Pancreas (tissue), 10 donors: ENCODE measurements at regions not wholly inside any gene's neighbourhood (a gene's known extent, or its start where the extent isn't known, plus 50 kb on each side); places are given as distances from the start of the nearest gene placed in this dataset.
A peak's percentile ranks its signal among the peaks of the same experiment; 100 is the strongest.

Experiments used
- ATAC-seq, 4 donors: fragments of 200-7000 bp; cut with Tn5 transposase; one replicate each; pipeline versions ENCODE4 v1.8.0 to v1.9.1; 2020; ENCODE audit warnings: mild to moderate bottlenecking in 4 of 4, moderate library complexity in 4 of 4
- DNase-seq, 6 donors: peaks; one replicate each; pipeline ENCODE4 v3.0.0-alpha.2; 2020
- FAIRE-seq: peaks from 2 replicates; lab custom pipeline; 2012; peaks lifted over from hg19 to GRCh38; lab: Jason Lieb, UNC
- H3K27ac ChIP-seq, 4 donors: fragments of 200-600 bp; sonication (generic); 1 replicate in 3 of 4; 2 replicates in 1 of 4; pipeline versions ENCODE4 v1.5.0 to v1.8.0; 2020
- H3K27me3 ChIP-seq, 4 donors: fragments of 200-600 bp; one replicate each; pipeline ENCODE4 v1.8.0; 2021
- H3K36me3 ChIP-seq, 3 donors: fragments of 200-600 bp; sonication (generic) in 1 of 3; one replicate each; pipeline versions ENCODE4 v1.5.0 to v1.8.0; 2020 to 2021
- H3K4me1 ChIP-seq, 3 donors: fragments of 200-600 bp; one replicate each; pipeline ENCODE4 v1.8.0; 2021
- H3K4me3 ChIP-seq, 4 donors: fragments of 200-600 bp; sonication (generic) in 2 of 4; one replicate each; pipeline versions ENCODE4 v1.5.0 to v1.8.0; 2020 to 2021
- H3K9me3 ChIP-seq, 4 donors: fragments of 200-600 bp; one replicate each; pipeline ENCODE4 v1.8.0; 2021
- WGBS, 2 donors: extraction: QIAGEN DNeasy Blood & Tissue Kit; methylation state at CpG; one replicate each; pipeline ENCODE4 v1.1.7; 2013; 5-methylcytosine and 5-hydroxymethylcytosine counted together
- intact Hi-C, 3 donors: fragments of 100-400 bp; cut with DNase I; formaldehyde crosslinking; loops; one replicate each; pipeline versions ENCODE4 v1.11.1 to v1.14.2; 2022
- TF ChIP-seq, protein P1 (sequence below), 4 donors: fragments of 200-600 bp; sonication (generic) in 3 of 4; IDR thresholded peaks; one replicate each; pipeline versions ENCODE4 v1.5.0 to v1.8.0; 2021; ENCODE audit warnings: antibody characterized with exemption in 4 of 4
- donor health status: healthy with polysubstance abuse.
- donor health status: DM: no; HTN: no; CAD: no; lungs with moderate emphysema.
- donor health status: DM: no; HTN: no; CAD: no.
- donor health status: control.
- donor health status: control.
- donor health status: Bipolar disorder and iron deficiency.
- donor health status: DM: yes; HTN: yes; CAD: no.
- donor health status: DM: no; HTN: no; CAD: no.
- donor health status: DM: no; HTN: no; CAD: no.
- donor health status: DM: yes; HTN: yes; CAD: no.

GRCh38 chr6:122859676-122860075 lies 70.6 kb downstream of the SMPDL3A start:
- intact Hi-C loops = loop anchor here in 1 of 3 donors (10.0 kb wide), 1 partner anchor 455 kb away; no protein-coding TSS in a partner anchor
- WGBS, 2 donors = 65 to 87% methylated on average over 6 of the region's 6 CpGs
- H3K36me3 ChIP-seq = no peaks in the 10 kb centered on the region

DNA sequence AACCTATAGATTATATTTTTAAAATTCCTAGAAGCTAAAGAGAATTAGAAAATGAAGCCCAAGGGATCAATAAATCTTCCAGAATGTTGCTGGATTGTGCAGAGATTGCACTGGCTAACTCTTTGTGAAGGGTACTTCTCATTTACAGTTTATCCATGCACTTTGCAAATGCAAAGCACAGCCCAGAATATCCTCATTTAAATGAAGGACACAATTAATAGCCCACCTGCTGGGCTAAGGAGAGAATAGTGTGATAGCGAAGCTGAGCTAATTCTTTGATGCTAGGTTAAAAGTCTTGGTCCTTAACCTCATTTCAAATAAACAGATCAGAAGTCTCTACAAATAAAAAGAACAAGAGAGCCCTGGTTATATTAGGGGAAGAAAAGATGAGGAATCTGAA lies 72.5 kb downstream of the SMPDL3A start:
- Histone ChIP-seq H3K4me1 (no peaks in the 10 kb centered on the region), H3K27ac (no peak overlapping the region), H3K9me3 (no peaks in the 10 kb centered on the region), H3K36me3 (no peaks in the 10 kb centered on the region), H3K27me3 (no peaks in the 10 kb centered on the region), H3K4me3 (no peak overlapping the region)
- intact Hi-C loops = loop anchor here in 1 of 3 donors (10.0 kb wide), 1 partner anchor 453 kb away; no protein-coding TSS in a partner anchor
- FAIRE-seq (no peak), DNase-seq (no peak), ATAC-seq (no peak)
- WGBS, 2 donors = 44 to 53% methylated on average over 1 of the region's 1 CpG
- TF ChIP-seq, protein P1, sequence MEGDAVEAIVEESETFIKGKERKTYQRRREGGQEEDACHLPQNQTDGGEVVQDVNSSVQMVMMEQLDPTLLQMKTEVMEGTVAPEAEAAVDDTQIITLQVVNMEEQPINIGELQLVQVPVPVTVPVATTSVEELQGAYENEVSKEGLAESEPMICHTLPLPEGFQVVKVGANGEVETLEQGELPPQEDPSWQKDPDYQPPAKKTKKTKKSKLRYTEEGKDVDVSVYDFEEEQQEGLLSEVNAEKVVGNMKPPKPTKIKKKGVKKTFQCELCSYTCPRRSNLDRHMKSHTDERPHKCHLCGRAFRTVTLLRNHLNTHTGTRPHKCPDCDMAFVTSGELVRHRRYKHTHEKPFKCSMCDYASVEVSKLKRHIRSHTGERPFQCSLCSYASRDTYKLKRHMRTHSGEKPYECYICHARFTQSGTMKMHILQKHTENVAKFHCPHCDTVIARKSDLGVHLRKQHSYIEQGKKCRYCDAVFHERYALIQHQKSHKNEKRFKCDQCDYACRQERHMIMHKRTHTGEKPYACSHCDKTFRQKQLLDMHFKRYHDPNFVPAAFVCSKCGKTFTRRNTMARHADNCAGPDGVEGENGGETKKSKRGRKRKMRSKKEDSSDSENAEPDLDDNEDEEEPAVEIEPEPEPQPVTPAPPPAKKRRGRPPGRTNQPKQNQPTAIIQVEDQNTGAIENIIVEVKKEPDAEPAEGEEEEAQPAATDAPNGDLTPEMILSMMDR (IDR thresholded peaks at IDR 0.05) = no peak

More at GRCh38 chr6:122859676-122860075, 70.6 kb downstream of the SMPDL3A start:
- DNase-seq (no peak), ATAC-seq (no peak), FAIRE-seq (no peak)
- H3K27ac ChIP-seq = no peak overlapping the region
- no peaks in the 10 kb centered on the region for H3K9me3 ChIP-seq
- H3K27me3 ChIP-seq = no peaks in the 10 kb centered on the region
- H3K4me3 ChIP-seq = no peak overlapping the region
- H3K4me1 ChIP-seq = no peaks in the 10 kb centered on the region
- TF ChIP-seq, protein P1 (IDR thresholded peaks at IDR 0.05) = no peak

DNA sequence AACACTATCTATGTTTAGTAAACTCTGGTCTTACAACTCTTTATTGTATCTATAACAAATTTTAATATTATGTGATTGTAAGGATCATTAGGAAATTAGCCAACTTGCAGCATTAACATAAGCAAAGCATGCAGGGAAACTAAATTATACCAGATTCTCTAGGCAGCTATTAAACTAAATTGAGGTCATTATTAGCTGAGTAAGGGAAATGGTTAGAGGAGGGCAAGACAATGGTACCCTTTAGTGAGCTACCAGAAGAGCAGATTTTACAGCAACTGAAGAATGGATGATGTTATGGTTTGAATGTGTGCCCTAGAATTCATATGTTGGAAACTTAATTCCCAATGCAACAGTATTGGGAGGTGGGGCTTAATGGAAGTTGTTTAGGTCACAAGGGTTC lies 79.1 kb downstream of the SMPDL3A start:
- intact Hi-C loops = loop anchor here in 2 of 3 donors (5.0 to 10.0 kb wide), 2 partner anchors 447 to 454 kb away; no protein-coding TSS in a partner anchor
- Histone ChIP-seq H3K4me1 (no peaks in the 10 kb centered on the region), H3K4me3 (no peak overlapping the region), H3K27ac (no peak overlapping the region), H3K9me3 (no peaks in the 10 kb centered on the region), H3K27me3 (no peaks in the 10 kb centered on the region), H3K36me3 (no peaks in the 10 kb centered on the region)
- TF ChIP-seq, protein P1 (IDR thresholded peaks at IDR 0.05) = no peak
- DNase-seq (no peak), ATAC-seq (no peak), FAIRE-seq (no peak)

DNA sequence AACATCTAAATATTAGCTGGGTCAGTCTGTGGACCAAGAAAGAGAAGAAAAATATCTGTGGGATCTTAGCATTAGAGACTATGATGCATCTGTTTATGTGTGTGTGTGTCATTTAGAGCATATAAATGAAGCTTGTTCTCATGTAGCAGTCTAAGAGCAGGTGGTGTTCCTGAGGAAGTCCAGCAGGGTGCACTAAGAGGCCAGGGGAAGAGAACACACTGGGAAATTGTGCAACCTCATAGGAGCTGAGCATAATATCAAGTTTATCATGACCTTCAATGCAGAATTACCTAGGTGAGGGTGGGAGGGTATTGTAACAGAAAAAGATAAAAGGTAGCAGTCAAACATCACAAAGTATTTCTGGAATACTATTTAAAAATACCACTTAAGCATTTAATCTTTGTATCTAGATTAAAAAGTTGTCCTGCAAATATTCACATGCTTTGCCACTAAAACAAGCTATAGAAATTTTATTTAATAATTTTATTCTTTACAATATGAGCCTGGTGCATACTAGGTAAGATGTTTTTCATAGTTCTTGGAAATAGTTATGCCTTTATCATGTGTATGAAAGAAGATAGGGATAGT lies 80.5 kb downstream of the SMPDL3A start:
- H3K36me3 ChIP-seq = no peaks in the 10 kb centered on the region
- no peak overlapping the region for H3K27ac ChIP-seq
- no peaks in the 10 kb centered on the region for H3K4me1 ChIP-seq
- intact Hi-C loops = loop anchor here in 2 of 3 donors (5.0 to 10.0 kb wide), 2 partner anchors 445 to 453 kb away; no protein-coding TSS in a partner anchor
- ATAC-seq (peak; percentile 75 to 98 (median 94)), FAIRE-seq (peak; percentile 23), DNase-seq (peak in 3 of 6 donors; percentile 9 to 48 (median 16))
- TF ChIP-seq, protein P1 (IDR thresholded peaks at IDR 0.05) = peak in 3 of 4 donors; percentile 41 to 50 (median 48)
- peaks cover 0 to 4% (median 0%) of the 10 kb centered on the region in 4 donors for H3K27me3 ChIP-seq
- H3K4me3 ChIP-seq = no peak overlapping the region
- no peaks in the 10 kb centered on the region for H3K9me3 ChIP-seq

DNA sequence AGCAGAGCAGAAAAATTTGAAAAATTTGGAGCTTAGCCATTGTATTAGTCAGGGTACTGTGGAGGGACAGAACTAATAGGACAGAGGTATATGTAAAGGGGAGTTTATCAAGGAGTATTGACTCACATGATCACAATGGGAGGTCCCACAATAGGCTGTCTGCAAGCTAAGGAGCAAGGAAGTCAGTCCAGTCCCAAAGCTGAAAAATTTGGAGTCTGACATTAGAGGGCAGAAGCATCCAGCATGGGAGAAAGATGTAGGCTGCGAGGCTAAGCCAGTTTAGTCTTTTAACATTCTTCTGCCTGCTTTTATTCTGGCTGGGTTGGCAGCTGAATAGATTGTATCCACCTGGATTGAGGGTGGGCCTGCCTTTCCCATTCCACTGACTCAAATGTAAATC lies 82.0 kb downstream of the SMPDL3A start:
- DNase-seq (no peak), FAIRE-seq (no peak), ATAC-seq (no peak)
- no peaks in the 10 kb centered on the region for H3K36me3 ChIP-seq
- H3K27ac ChIP-seq = no peak overlapping the region
- WGBS, 2 donors = 94 to 100% methylated on average over 1 of the region's 1 CpG
- H3K27me3 ChIP-seq = peaks cover 0 to 5% (median 0%) of the 10 kb centered on the region in 4 donors
- H3K4me1 ChIP-seq = no peaks in the 10 kb centered on the region
- H3K9me3 ChIP-seq = no peaks in the 10 kb centered on the region
- TF ChIP-seq, protein P1 (IDR thresholded peaks at IDR 0.05) = no peak
- H3K4me3 ChIP-seq = no peak overlapping the region
- intact Hi-C loops = no loop called here
